GM18519 (cell line): ENCODE measurements at regions not wholly inside any gene's neighbourhood (a gene's known extent, or its start where the extent isn't known, plus 50 kb on each side); places are given as distances from the start of the nearest gene placed in this dataset.

Source experiments
- ATAC-seq: cut with Tn5 transposase; IDR thresholded peaks from one replicate; pipeline ENCODE4 v1.9.1; 2021; ENCODE audit warnings: mild to moderate bottlenecking, moderate library complexity; ENCODE audit not compliant: unreplicated experiment, low FRiP score

DNA sequence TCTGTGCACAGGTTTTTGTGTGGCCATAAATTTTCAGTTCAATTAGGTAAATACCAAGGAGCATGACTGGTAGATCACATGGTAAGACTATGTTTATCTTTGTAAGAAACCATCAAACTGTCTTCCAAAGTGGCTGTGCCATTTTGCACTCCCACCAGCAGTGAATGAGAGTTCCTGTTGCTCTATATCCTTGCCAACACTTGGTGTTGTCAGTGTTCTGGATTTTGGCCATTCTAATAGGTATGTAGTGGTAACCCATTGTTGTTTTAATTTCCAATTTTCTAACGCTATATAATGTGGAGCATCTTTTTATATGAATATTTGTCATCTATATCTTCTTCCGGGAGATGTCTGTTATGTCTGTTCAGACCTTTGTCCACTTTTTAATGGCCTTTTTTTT lies 51.7 kb upstream of the MED4 start:
- no peak for ATAC-seq

DNA sequence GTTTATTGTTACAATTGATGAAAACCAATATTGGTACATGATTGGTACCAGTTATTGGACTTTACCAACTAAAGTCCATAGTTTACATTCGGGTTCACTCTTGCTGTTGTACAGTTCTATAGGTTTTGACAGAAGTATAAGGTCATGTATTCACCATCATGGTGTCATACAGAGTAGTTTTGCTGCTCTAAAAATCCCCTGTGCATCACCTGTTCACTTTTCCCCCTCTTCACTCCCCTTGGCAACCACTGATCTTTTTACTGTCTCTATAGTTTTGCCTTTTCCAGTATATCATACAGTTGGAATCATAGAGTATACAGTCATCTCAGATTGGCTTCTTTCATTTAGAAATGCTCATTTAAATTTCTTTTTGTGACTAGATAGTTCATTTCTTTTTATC lies 51.2 kb upstream of the MED4 start:
- ATAC-seq, result no peak
